Breast epithelium (tissue), 4 donors: ENCODE measurements at regions not wholly inside any gene's neighbourhood (a gene's known extent, or its start where the extent isn't known, plus 50 kb on each side); places are given as distances from the start of the nearest gene placed in this dataset.
A peak's percentile ranks its signal among the peaks of the same experiment; 100 is the strongest.
"Not testable (repeated sequence)": the region's sequence is repeated elsewhere in the genome, so short reads cannot be mapped to it uniquely, and the experiment has no call there.

Experiments used
- DNase-seq, 2 donors: peaks; one replicate each; pipeline ENCODE4 v3.0.0-alpha.2; 2019; ENCODE audit warnings: low spot score in 2 of 2
- H3K27ac ChIP-seq, 2 donors: fragments of 200-600 bp; sonication (generic) in 1 of 2; one replicate each; pipeline ENCODE4 v1.5.1; 2016 to 2019; ENCODE audit warnings: mild to moderate bottlenecking in 1 of 2
- H3K27me3 ChIP-seq, 2 donors: fragments of 200-600 bp; sonication (generic) in 1 of 2; one replicate each; pipeline versions ENCODE4 v1.5.1 to v1.6.0; 2017 to 2019; ENCODE audit warnings: control low read depth in 1 of 2, mild to moderate bottlenecking in 1 of 2
- H3K36me3 ChIP-seq: fragments of 200-600 bp; one replicate; pipeline ENCODE4 v1.5.1; 2019
- H3K4me1 ChIP-seq, 2 donors: fragments of 200-600 bp; sonication (generic); one replicate each; pipeline ENCODE4 v1.5.1; 2016 to 2019; ENCODE audit warnings: control low read depth in 1 of 2
- H3K4me3 ChIP-seq, 3 donors: fragments of 200-600 bp; sonication (generic); 1 replicate in 2 of 3; 2 replicates in 1 of 3; pipeline ENCODE4 v1.5.1; 2016 to 2019; ENCODE audit warnings: mild to moderate bottlenecking in 3 of 3, moderate library complexity in 2 of 3
- H3K9me3 ChIP-seq, 2 donors: fragments of 200-600 bp; sonication (generic) in 1 of 2; one replicate each; pipeline ENCODE4 v1.5.1; 2016 to 2019; ENCODE audit warnings: control low read depth in 1 of 2
- POLR2A ChIP-seq: fragments of 450-650 bp; IDR thresholded peaks from one replicate; pipeline ENCODE4 v1.6.1; 2016; ENCODE audit warnings: antibody characterized with exemption, mild to moderate bottlenecking, moderate library complexity
- POLR2AphosphoS5 ChIP-seq, 3 donors: sonication (generic); formaldehyde crosslinking; IDR thresholded peaks; one replicate each; pipeline ENCODE4 v1.6.1; 2017; ENCODE audit warnings: antibody characterized with exemption in 3 of 3
- intact Hi-C: fragments of 100-400 bp; cut with DNase I; formaldehyde crosslinking; loops from one replicate; pipeline ENCODE4 v1.15.1; 2023; ENCODE audit warnings: low total_unique reads
- TF ChIP-seq, protein P1 (sequence below), 3 donors: fragments of 450-650 bp; IDR thresholded peaks; one replicate each; pipeline ENCODE4 v1.5.1; 2016 to 2017; ENCODE audit warnings: antibody characterized with exemption in 3 of 3, mild to moderate bottlenecking in 3 of 3, moderate library complexity in 3 of 3

DNA sequence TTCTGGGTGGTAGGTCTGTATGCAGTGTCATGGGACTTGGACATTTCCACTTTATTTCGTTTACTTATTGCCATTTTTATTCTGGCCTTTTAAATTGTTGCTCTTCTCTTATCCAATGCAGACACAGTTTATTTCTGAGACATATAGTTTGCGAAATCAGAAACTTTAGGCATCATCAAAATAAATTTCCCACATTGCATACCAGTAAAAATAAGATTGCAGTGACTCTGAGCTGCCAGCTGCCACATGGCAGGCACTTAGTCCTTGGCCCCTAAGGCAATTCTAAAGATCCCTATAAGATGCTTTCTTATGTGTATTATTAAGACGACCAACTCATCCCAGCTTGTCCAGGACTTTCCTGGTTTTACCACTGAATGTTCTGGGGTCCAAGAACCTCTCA is 81.8 kb upstream of the ANKRD1 start:
- Histone ChIP-seq H3K27me3 (no peaks in the 10 kb centered on the region), H3K4me3 (no peak overlapping the region), H3K9me3 (no peaks in the 10 kb centered on the region), H3K36me3 (no peaks in the 10 kb centered on the region), H3K4me1 (no peaks in the 10 kb centered on the region), H3K27ac (no peak overlapping the region)
- DNase-seq, result no peak
- intact Hi-C loops, result no loop called here
- TF ChIP-seq POLR2A (no peak), POLR2AphosphoS5 (IDR thresholded peaks at IDR 0.05) (no peak)
- TF ChIP-seq, protein P1, sequence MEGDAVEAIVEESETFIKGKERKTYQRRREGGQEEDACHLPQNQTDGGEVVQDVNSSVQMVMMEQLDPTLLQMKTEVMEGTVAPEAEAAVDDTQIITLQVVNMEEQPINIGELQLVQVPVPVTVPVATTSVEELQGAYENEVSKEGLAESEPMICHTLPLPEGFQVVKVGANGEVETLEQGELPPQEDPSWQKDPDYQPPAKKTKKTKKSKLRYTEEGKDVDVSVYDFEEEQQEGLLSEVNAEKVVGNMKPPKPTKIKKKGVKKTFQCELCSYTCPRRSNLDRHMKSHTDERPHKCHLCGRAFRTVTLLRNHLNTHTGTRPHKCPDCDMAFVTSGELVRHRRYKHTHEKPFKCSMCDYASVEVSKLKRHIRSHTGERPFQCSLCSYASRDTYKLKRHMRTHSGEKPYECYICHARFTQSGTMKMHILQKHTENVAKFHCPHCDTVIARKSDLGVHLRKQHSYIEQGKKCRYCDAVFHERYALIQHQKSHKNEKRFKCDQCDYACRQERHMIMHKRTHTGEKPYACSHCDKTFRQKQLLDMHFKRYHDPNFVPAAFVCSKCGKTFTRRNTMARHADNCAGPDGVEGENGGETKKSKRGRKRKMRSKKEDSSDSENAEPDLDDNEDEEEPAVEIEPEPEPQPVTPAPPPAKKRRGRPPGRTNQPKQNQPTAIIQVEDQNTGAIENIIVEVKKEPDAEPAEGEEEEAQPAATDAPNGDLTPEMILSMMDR (IDR thresholded peaks at IDR 0.05), result no peak

GRCh38 chr10:91003379-91003778 is 82.5 kb upstream of the ANKRD1 start:
- DNase-seq, H3K4me1 ChIP-seq, intact Hi-C loops, H3K27ac ChIP-seq, H3K27me3 ChIP-seq, H3K4me3 ChIP-seq, H3K9me3 ChIP-seq, H3K36me3 ChIP-seq: not testable (repeated sequence)

- H3K9me3 ChIP-seq, H3K27me3 ChIP-seq, DNase-seq, H3K36me3 ChIP-seq, intact Hi-C loops, H3K4me1 ChIP-seq, H3K4me3 ChIP-seq: not testable (repeated sequence)
- peak overlapping the region in 1 of 2 donors; percentile 46 for H3K27ac ChIP-seq
These were observed 84.4 kb upstream of the ANKRD1 start for GRCh38 chr10:91005276-91005675.

DNA sequence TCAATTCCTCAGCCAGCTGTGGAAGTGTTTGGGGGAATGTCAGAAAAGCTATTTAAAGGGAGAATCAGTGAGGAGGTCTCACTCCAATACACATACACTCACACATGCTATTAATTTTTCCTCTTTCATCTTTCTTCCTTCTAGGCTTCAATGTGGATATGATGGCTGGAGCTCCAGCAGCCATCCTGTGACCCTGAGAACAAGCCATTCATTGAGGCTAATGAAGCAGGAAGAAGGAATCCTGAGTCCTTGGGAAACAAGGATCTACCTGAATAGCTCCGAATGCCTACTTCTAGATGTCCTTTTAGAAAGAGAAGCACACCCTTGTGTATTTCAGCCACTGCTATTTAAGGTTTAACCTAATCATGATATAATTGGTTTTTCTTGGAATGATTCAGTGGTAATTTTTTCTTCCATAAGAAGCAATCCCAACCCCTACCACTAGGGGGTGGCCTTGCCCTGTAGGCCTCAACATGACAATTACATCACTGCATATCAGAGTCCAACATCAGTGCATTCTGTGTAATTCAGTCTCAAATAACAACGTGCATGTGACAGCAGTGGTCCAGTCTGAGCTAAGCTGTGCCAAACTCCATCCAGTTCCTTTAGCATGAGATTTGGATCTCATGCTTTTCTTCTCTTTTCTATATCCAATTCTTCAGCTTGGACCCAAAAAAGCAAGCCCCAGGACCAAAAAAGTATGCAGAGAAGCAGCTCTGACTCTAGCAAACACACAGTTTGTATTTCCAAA is 85.3 kb upstream of the ANKRD1 start:
- Histone ChIP-seq H3K4me1 (no peaks in the 10 kb centered on the region), H3K36me3 (no peaks in the 10 kb centered on the region), H3K4me3 (no peak overlapping the region), H3K27me3 (no peaks in the 10 kb centered on the region), H3K9me3 (no peaks in the 10 kb centered on the region), H3K27ac (peak overlapping the region; percentile 20 to 46)
- TF ChIP-seq POLR2AphosphoS5 (IDR thresholded peaks at IDR 0.05) (peak in 2 of 3 donors; percentile 43 to 50), POLR2A (no peak)
- TF ChIP-seq, protein P1 (IDR thresholded peaks at IDR 0.05), result peak; percentile 86 to 92 (median 92)
- peak in 1 of 2 donors; percentile 46 for DNase-seq
- intact Hi-C loops, result no loop called here

DNA sequence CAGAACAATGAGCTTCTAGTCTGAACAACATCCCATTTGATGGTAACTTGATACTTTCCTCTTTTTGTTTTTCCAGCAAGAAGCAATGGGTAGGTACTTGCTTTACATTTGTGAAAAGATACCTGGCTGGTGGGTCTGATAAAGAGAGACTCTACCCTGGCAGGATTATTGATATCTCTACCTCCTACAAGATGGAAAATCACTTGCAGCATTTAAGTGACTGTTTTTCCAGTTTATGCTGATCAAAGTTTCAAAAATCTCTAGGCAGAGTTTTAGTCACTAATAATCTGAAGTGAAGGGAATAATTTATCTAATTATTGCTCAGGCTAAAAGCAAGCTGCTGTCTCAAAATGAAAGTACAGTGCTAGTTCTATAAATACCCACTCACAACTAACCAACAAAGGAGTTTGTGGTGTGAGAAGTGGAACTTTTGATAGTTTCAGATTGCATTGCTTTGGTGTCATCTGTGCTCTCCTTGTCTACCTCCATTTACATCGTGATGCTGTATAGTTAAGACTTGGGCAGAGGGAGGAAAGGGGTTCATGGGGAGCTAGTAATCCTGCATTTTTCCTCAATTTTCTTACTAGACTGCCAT is 86.0 kb upstream of the ANKRD1 start:
- Histone ChIP-seq H3K36me3 (no peaks in the 10 kb centered on the region), H3K27me3 (no peaks in the 10 kb centered on the region), H3K9me3 (no peaks in the 10 kb centered on the region), H3K4me3 (no peak overlapping the region), H3K27ac (peak overlapping the region; percentile 6 to 20), H3K4me1 (no peaks in the 10 kb centered on the region)
- no peak for TF ChIP-seq POLR2AphosphoS5 (IDR thresholded peaks at IDR 0.05)
- TF ChIP-seq POLR2A, result no peak
- TF ChIP-seq, protein P1 (IDR thresholded peaks at IDR 0.05), result no peak
- no peak for DNase-seq
- intact Hi-C loops, result no loop called here

DNA sequence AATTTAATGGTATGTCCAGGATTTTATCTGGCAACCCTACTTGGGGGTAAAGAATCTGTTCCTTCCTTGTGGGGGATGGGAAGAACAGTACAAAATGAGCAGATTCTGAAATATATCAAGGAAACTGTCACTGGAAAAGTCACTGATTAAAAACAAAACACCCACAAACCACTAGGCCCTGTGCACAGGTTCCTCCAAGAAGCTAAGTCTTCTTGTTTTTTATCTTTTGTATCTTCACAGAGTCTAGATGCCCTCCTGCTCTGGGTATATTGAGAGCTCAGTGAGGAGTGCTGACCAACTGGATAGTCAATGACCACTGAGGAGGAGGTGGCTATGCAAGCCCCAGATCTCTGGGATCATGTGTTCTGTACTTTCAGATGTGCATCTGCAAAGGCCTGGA is 86.8 kb upstream of the ANKRD1 start:
- no peak for DNase-seq
- no peaks in the 10 kb centered on the region for H3K36me3 ChIP-seq
- no peak for TF ChIP-seq POLR2AphosphoS5 (IDR thresholded peaks at IDR 0.05)
- TF ChIP-seq, protein P1 (IDR thresholded peaks at IDR 0.05), result no peak
- TF ChIP-seq POLR2A, result no peak
- no peak overlapping the region for H3K27ac ChIP-seq
- H3K9me3 ChIP-seq, result no peaks in the 10 kb centered on the region
- H3K4me3 ChIP-seq, result no peak overlapping the region
- no peaks in the 10 kb centered on the region for H3K27me3 ChIP-seq
- intact Hi-C loops, result no loop called here
- no peaks in the 10 kb centered on the region for H3K4me1 ChIP-seq
